ENCODE measurements at regions not wholly inside any gene's neighbourhood (a gene's known extent, or its start where the extent isn't known, plus 50 kb on each side); places are given as distances from the start of the nearest gene placed in this dataset.

GRCh38 chr5:17893026-17893635 is 258.9 kb downstream of the TAF11L14 start:
- DNase-seq (no peak), ATAC-seq (no peak)
- Mint-ChIP-seq H3K27me3 (no peaks in the 10 kb centered on the region), H3K4me3 (no peak overlapping the region), H3K4me1 (no peaks in the 10 kb centered on the region), H3K27ac (no peak overlapping the region), H3K36me3 (ENCODE audit: low read depth) (no peaks in the 10 kb centered on the region)
- no peaks in the 10 kb centered on the region for H3K9me3 ChIP-seq (ENCODE audit: control insufficient read depth, low read length, poor library complexity, severe bottlenecking)

DNA sequence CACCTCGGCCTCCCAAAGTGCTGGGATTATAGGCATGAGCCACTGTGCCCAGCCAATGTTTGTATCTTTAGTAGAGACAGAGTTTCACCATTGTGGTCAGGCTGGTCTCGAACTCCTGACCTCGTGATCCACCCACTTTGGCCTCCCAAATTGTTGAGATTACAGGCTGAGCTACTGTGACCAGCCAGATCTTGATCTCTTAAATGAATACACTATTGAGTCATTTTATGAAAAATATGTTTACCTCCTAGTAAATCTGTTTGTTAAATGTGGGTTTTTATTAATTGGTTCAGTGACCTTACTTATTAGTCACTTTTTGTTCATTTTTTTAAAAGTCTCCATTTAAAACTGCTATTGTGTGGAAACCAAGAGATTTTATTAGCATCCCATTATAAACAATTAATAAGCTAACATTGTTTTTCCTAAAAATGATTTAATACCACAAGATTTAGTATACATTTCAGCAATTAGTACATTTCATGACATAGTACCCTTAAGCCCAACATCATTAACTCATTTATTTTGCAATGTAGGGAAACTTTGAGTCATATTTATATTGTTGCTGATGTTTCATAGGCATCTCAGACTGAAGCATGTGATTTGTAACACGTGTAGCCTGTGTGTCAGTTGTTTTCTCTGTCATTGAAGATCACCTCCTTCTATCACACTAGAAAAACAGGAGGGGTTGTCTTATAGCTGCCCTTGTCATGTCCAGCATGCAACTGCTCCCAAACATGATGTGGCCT is 261.2 kb downstream of the TAF11L14 start:
- no peaks in the 10 kb centered on the region for H3K36me3 Mint-ChIP-seq (ENCODE audit: low read depth)
- ATAC-seq (no peak), DNase-seq (no peak)
- no peak overlapping the region for H3K27ac Mint-ChIP-seq
- no peak overlapping the region for H3K4me3 Mint-ChIP-seq
- no peaks in the 10 kb centered on the region for H3K9me3 ChIP-seq (ENCODE audit: control insufficient read depth, low read length, poor library complexity, severe bottlenecking)
- no peaks in the 10 kb centered on the region for H3K27me3 Mint-ChIP-seq
- no peaks in the 10 kb centered on the region for H3K4me1 Mint-ChIP-seq

DNA sequence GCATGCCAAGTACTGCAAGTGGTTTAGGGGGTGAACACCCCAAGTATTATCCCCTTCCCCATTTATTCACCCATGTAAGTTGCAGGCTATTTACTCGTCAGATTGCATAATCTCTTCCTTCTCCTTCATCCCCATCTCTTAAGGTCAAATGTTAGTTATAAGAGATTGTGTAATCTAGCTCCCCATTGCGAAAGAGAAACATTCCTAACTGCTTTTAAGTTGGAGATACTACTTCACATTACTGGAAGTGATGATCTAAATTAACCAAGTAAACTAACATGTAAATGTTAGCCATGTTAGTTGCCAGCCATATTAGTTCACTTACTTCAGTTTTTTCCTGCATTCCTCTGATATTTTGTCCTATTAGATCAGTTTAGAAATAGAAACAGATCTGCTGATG is 262.3 kb downstream of the TAF11L14 start:
- H3K36me3 Mint-ChIP-seq (ENCODE audit: low read depth) = no peaks in the 10 kb centered on the region

GRCh38 chr5:17897776-17898175 is 263.5 kb downstream of the TAF11L14 start:
- Mint-ChIP-seq H3K27me3 (no peaks in the 10 kb centered on the region), H3K4me3 (no peak overlapping the region), H3K36me3 (ENCODE audit: low read depth) (no peaks in the 10 kb centered on the region), H3K4me1 (no peaks in the 10 kb centered on the region), H3K27ac (no peak overlapping the region)
- ATAC-seq = no peak
- no peak for DNase-seq
- no peaks in the 10 kb centered on the region for H3K9me3 ChIP-seq (ENCODE audit: control insufficient read depth, low read length, poor library complexity, severe bottlenecking)

More for the DNA sequence above, 262.3 kb downstream of the TAF11L14 start:
- Mint-ChIP-seq H3K27me3 (no peaks in the 10 kb centered on the region), H3K4me1 (no peaks in the 10 kb centered on the region), H3K27ac (no peak overlapping the region), H3K4me3 (no peak overlapping the region)
- ATAC-seq = no peak
- DNase-seq = no peak
- H3K9me3 ChIP-seq (ENCODE audit: control insufficient read depth, low read length, poor library complexity, severe bottlenecking) = no peaks in the 10 kb centered on the region

- Mint-ChIP-seq H3K27ac (no peak overlapping the region), H3K4me3 (no peak overlapping the region), H3K27me3 (no peaks in the 10 kb centered on the region), H3K4me1 (no peaks in the 10 kb centered on the region), H3K36me3 (ENCODE audit: low read depth) (no peaks in the 10 kb centered on the region)
- DNase-seq (no peak), ATAC-seq (no peak)
- no peaks in the 10 kb centered on the region for H3K9me3 ChIP-seq (ENCODE audit: control insufficient read depth, low read length, poor library complexity, severe bottlenecking)
These were observed 264.5 kb downstream of the TAF11L14 start for GRCh38 chr5:17898766-17899165.

DNA sequence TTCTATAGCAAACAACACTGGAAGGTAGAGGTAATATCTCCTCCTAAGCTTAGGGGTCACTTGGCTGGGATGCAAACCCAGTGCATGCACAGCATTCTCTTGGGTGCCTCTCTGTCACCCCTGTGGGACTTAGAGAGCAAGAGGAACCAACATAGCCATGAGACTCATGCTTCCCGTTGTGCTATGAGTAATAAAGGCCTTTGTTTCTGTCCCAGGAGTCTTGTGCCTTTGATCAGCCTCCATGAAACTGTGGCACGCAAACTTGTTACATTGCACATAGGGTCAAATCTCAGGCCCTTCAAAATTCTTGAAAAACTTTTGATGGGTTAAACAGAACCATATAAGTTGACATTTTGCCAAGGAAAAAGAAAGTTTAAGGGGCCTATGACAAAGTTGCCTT is 272.8 kb downstream of the TAF11L14 start:
- no peaks in the 10 kb centered on the region for H3K4me1 Mint-ChIP-seq
- H3K27ac Mint-ChIP-seq = no peak overlapping the region
- ATAC-seq (no peak), DNase-seq (no peak)
- no peaks in the 10 kb centered on the region for H3K9me3 ChIP-seq (ENCODE audit: control insufficient read depth, low read length, poor library complexity, severe bottlenecking)
- no peaks in the 10 kb centered on the region for H3K27me3 Mint-ChIP-seq
- H3K4me3 Mint-ChIP-seq = no peak overlapping the region
- no peaks in the 10 kb centered on the region for H3K36me3 Mint-ChIP-seq (ENCODE audit: low read depth)

GRCh38 chr5:17910318-17910717 is 276.1 kb downstream of the TAF11L14 start:
- H3K4me3 Mint-ChIP-seq = no peak overlapping the region

GRCh38 chr5:17912794-17913193 is 278.5 kb downstream of the TAF11L14 start:
- ATAC-seq (no peak), DNase-seq (no peak)
- H3K9me3 ChIP-seq (ENCODE audit: control insufficient read depth, low read length, poor library complexity, severe bottlenecking) = no peaks in the 10 kb centered on the region
- Mint-ChIP-seq H3K27me3 (no peaks in the 10 kb centered on the region), H3K4me1 (no peaks in the 10 kb centered on the region), H3K27ac (no peak overlapping the region), H3K36me3 (ENCODE audit: low read depth) (no peaks in the 10 kb centered on the region), H3K4me3 (no peak overlapping the region)

More at GRCh38 chr5:17910318-17910717, 276.1 kb downstream of the TAF11L14 start:
- Mint-ChIP-seq H3K36me3 (ENCODE audit: low read depth) (no peaks in the 10 kb centered on the region), H3K27ac (no peak overlapping the region), H3K4me1 (no peaks in the 10 kb centered on the region), H3K27me3 (no peaks in the 10 kb centered on the region)
- H3K9me3 ChIP-seq (ENCODE audit: control insufficient read depth, low read length, poor library complexity, severe bottlenecking) = no peaks in the 10 kb centered on the region
- DNase-seq (no peak), ATAC-seq (no peak)

DNA sequence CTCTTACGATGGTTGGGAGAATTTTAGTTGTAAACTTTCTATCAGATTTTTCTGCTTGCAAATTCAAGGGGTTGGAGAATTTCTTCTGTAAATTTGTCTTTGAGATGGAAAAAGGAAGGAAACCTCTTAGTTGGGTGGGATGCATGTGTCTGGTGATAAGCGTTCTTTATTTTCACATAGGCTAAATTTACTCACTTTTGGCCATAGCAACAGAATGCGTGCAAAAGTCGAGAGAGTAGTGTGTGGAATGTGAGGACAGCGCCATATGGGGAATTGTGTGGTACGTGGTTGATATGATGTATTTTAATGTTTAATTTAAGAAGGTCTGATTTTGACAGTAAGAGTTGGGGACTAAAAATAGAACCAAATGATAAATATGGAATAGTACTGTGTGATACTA is 282.2 kb downstream of the TAF11L14 start:
- DNase-seq (no peak), ATAC-seq (no peak)
- H3K27me3 Mint-ChIP-seq = no peaks in the 10 kb centered on the region
- H3K36me3 Mint-ChIP-seq (ENCODE audit: low read depth) = no peaks in the 10 kb centered on the region
- H3K27ac Mint-ChIP-seq = no peak overlapping the region
- H3K4me1 Mint-ChIP-seq = no peaks in the 10 kb centered on the region
- no peak overlapping the region for H3K4me3 Mint-ChIP-seq
- no peaks in the 10 kb centered on the region for H3K9me3 ChIP-seq (ENCODE audit: control insufficient read depth, low read length, poor library complexity, severe bottlenecking)

DNA sequence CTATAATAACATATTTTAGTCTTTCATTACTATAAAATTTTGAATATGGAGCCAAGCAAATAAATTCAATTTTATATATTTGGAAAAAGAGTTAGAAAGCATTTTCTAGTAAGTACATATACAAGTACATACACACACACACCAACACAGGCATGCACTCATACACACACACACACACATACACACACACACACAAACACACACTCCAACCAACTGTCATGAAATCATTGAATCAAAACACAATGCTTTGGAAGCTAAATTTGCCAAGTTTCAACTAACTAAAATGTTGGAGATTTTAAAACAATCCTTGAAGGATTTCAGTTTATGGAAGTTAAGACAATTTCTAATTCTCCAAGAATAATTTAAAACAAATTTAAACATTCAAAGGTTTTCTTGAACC is 283.2 kb downstream of the TAF11L14 start:
- Mint-ChIP-seq H3K27ac (no peak overlapping the region), H3K36me3 (ENCODE audit: low read depth) (no peaks in the 10 kb centered on the region), H3K4me1 (no peaks in the 10 kb centered on the region), H3K4me3 (no peak overlapping the region), H3K27me3 (no peaks in the 10 kb centered on the region)
- no peaks in the 10 kb centered on the region for H3K9me3 ChIP-seq (ENCODE audit: control insufficient read depth, low read length, poor library complexity, severe bottlenecking)
- no peak for DNase-seq
- no peak for ATAC-seq

- H3K27me3 Mint-ChIP-seq = no peaks in the 10 kb centered on the region
- no peaks in the 10 kb centered on the region for H3K36me3 Mint-ChIP-seq (ENCODE audit: low read depth)
- H3K27ac Mint-ChIP-seq = no peak overlapping the region
- ATAC-seq (no peak), DNase-seq (no peak)
- no peaks in the 10 kb centered on the region for H3K9me3 ChIP-seq (ENCODE audit: control insufficient read depth, low read length, poor library complexity, severe bottlenecking)
- no peak overlapping the region for H3K4me3 Mint-ChIP-seq
- no peaks in the 10 kb centered on the region for H3K4me1 Mint-ChIP-seq
These were observed 284.3 kb downstream of the TAF11L14 start for GRCh38 chr5:17918373-17919104.

DNA sequence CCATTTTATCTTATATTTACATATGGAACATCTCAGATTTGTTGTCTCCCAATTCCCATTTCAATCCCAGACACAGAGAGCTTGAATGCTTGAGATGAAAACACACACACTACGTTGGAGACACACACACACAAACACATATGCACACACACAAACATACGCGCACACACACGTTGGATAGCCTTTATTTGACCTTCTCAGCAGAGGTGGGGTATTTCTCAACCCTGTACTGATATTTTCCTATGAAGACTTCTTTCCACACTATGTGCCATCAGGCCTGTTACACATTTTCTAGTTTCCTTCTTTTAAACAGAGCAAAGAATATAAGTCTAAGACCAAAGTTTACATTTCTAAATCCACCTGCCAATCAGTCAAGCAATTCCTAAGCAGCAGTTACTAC is 291.0 kb downstream of the TAF11L14 start:
- no peaks in the 10 kb centered on the region for H3K9me3 ChIP-seq (ENCODE audit: control insufficient read depth, low read length, poor library complexity, severe bottlenecking)
- no peaks in the 10 kb centered on the region for H3K27me3 Mint-ChIP-seq
- no peaks in the 10 kb centered on the region for H3K36me3 Mint-ChIP-seq (ENCODE audit: low read depth)
- ATAC-seq = no peak
- H3K4me3 Mint-ChIP-seq = no peak overlapping the region
- H3K27ac Mint-ChIP-seq = no peak overlapping the region
- H3K4me1 Mint-ChIP-seq = no peaks in the 10 kb centered on the region
- no peak for DNase-seq

GRCh38 chr5:17928581-17928981 is 294.3 kb downstream of the TAF11L14 start:
- no peak overlapping the region for H3K27ac Mint-ChIP-seq
- no peak for DNase-seq
- no peak for ATAC-seq
- H3K36me3 Mint-ChIP-seq (ENCODE audit: low read depth) = no peaks in the 10 kb centered on the region
- H3K4me3 Mint-ChIP-seq = no peak overlapping the region
- H3K27me3 Mint-ChIP-seq = no peaks in the 10 kb centered on the region
- H3K9me3 ChIP-seq (ENCODE audit: control insufficient read depth, low read length, poor library complexity, severe bottlenecking) = no peaks in the 10 kb centered on the region
- no peaks in the 10 kb centered on the region for H3K4me1 Mint-ChIP-seq

All from T-helper 17 cell (primary cell).